Fibroblast of lung (primary cell): ENCODE measurements at regions not wholly inside any gene's neighbourhood (a gene's known extent, or its start where the extent isn't known, plus 50 kb on each side); places are given as distances from the start of the nearest gene placed in this dataset.

Experiments used
- CTCF ChIP-seq, 2 donors: IDR thresholded peaks in 1 of 2; conservative IDR thresholded peaks in 1 of 2; 1 replicate in 1 of 2; 2 replicates in 1 of 2; pipeline ENCODE4 v1.5.1; 2011 to 2012; ENCODE audit warnings: low read length in 2 of 2, control low read depth in 1 of 2, inconsistent platforms in 1 of 2, low read depth in 1 of 2, mild to moderate bottlenecking in 1 of 2
- EZH2 ChIP-seq: IDR thresholded peaks from 2 replicates; pipeline ENCODE4 v1.5.1; 2012; ENCODE audit warnings: low read length, control low read depth, mild to moderate bottlenecking; ENCODE audit errors: missing control alignments

- TF ChIP-seq CTCF (conservative IDR thresholded peaks at IDR 0.05 in 1 of 2, IDR thresholded peaks at IDR 0.05 in 1 of 2; ENCODE audit: low read depth in 1 of 2, low read length in 2 of 2) (no peak), EZH2 (no peak)
These were observed 361.0 kb upstream of the PCSK5 start for GRCh38 chr9:75529463-75529862.
